H1 (cell line): ENCODE measurements at regions not wholly inside any gene's neighbourhood (a gene's known extent, or its start where the extent isn't known, plus 50 kb on each side); places are given as distances from the start of the nearest gene placed in this dataset.

Experiments
- ZNF274 ChIP-seq: IDR thresholded peaks from 2 replicates; pipeline ENCODE4 v1.7.0; 2012; ENCODE audit warnings: low read length, borderline replicate concordance; ENCODE audit errors: extremely low read depth

DNA sequence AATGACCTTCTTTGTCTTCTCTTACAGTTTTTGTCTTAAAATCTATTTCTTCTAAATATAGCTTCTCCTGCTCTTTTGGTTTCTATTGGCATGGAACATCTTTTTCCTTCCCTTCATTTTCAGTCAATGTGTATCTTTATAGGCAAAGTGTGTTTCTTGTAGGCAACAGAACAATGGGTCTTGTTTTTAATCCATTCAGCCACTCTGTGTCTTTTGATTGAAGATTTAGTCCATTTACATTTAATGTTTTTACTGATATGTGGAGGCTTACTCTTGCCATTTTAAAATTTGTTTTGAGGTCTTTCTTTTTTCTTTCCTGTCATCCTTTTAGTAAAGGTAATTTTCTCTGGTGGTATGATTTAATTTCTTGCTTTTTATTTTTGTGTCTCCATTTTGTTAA, 271.2 kb upstream of the ZP4 start (continued):
- TF ChIP-seq ZNF274, result no peak
- TF ChIP-seq, all 59 proteins: peak for 0
